ENCODE measurements at regions not wholly inside any gene's neighbourhood (a gene's known extent, or its start where the extent isn't known, plus 50 kb on each side); places are given as distances from the start of the nearest gene placed in this dataset.

- TF ChIP-seq CTCF (IDR thresholded peaks at IDR 0.05), result no peak
- TF ChIP-seq POLR2A (IDR thresholded peaks at IDR 0.05), result no peak
Measured at GRCh38 chr13:62524498-62524897, 1108.8 kb upstream of the PCDH20 start.
